GM21737 (cell line): ENCODE measurements at regions not wholly inside any gene's neighbourhood (a gene's known extent, or its start where the extent isn't known, plus 50 kb on each side); places are given as distances from the start of the nearest gene placed in this dataset.

Source experiments
- ATAC-seq: cut with Tn5 transposase; IDR thresholded peaks from one replicate; pipeline ENCODE4 v1.9.1; 2021; ENCODE audit warnings: mild to moderate bottlenecking, moderate library complexity; ENCODE audit not compliant: unreplicated experiment

- no peak for ATAC-seq
Observed at GRCh38 chr10:78623578-78624215, 445.1 kb upstream of the ZMIZ1 start.

- no peak for ATAC-seq
Observed at GRCh38 chr10:78624791-78625190, 444.0 kb upstream of the ZMIZ1 start.

GRCh38 chr10:78626471-78626870 lies 442.3 kb upstream of the ZMIZ1 start:
- ATAC-seq, result no peak

DNA sequence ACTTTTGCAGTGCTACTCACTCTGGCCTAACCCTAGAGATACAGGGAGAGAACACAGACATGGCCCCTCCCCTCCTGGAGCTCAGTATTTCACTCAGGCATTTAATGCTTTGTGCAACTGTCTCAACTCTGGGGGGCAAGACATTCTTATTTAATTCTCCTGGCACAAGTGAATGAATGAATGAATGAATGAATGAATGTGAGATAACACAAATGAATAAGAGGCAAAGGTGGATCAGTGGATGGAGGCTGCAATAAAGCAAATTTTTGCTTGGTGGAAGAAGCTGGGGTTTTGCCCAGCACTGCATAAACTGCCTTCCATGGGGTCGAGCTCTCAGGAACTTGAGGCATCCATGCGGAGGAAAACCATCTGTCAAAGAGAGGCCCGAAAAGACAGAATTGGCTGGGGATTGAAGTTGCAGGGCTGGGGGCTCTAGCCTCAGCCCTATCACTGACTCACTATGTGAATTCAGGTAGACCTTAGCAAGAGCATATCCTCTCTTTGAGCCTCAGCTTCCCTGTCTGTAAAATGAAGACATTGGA lies 441.4 kb upstream of the ZMIZ1 start:
- ATAC-seq, result no peak

- ATAC-seq, result no peak
Observed at GRCh38 chr10:78628976-78629375, 439.8 kb upstream of the ZMIZ1 start.

GRCh38 chr10:78629773-78630172 lies 439.0 kb upstream of the ZMIZ1 start:
- ATAC-seq, result no peak

GRCh38 chr10:78630944-78631838 lies 437.6 kb upstream of the ZMIZ1 start:
- ATAC-seq, result no peak

GRCh38 chr10:78634389-78634815 lies 434.4 kb upstream of the ZMIZ1 start:
- no peak for ATAC-seq

DNA sequence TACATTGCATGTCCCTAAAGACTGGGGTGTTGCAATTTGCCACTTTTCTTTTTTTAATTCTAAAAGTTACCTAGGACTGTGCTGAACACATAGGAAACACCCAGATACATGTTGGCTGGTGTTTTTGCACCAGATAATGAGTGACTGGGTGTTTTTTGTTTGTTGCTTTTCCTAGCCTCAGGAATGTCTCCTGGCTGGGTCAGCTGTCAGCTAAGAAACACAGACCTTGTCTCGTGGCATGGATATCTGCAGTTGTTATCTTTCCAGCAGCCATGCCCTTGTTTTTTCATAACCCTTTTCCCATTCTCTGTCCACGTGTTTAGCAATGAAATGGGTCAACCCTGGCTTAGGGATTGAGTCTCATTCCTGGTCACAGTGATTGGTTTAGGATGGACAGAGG lies 433.9 kb upstream of the ZMIZ1 start:
- no peak for ATAC-seq

GRCh38 chr10:78639629-78640028 lies 429.1 kb upstream of the ZMIZ1 start:
- no peak for ATAC-seq

- no peak for ATAC-seq
Observed at GRCh38 chr10:78640796-78641636, 427.8 kb upstream of the ZMIZ1 start.

GRCh38 chr10:78641693-78642092 lies 427.1 kb upstream of the ZMIZ1 start:
- no peak for ATAC-seq

DNA sequence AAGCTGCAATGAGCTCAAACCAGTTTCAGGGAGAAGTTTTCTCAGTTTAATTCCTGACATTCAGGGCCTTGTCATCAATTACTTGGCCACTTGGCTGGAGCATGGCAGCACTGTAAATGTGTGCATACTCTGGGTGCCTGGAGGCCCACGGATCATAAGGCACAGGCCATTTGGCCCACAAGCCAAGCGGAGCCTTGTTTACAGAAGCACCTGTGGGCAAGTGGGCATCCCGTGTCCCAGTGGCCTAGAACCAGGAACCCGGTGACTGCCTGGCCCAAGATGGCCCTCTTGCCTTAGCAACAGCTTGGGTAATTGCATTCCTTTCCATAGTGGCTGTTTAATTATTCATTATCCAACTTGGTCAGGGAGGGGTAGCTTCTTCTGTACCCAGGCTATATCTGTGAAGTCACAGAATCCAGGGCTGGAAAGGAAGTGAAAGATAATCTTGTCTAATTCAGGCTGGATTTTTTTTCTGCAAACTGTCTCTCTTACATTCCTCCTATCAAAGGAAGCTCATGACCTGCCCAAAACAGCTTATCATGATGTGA lies 426.4 kb upstream of the ZMIZ1 start:
- ATAC-seq, result no peak

- no peak for ATAC-seq
Observed at GRCh38 chr10:78643513-78643912, 425.3 kb upstream of the ZMIZ1 start.

DNA sequence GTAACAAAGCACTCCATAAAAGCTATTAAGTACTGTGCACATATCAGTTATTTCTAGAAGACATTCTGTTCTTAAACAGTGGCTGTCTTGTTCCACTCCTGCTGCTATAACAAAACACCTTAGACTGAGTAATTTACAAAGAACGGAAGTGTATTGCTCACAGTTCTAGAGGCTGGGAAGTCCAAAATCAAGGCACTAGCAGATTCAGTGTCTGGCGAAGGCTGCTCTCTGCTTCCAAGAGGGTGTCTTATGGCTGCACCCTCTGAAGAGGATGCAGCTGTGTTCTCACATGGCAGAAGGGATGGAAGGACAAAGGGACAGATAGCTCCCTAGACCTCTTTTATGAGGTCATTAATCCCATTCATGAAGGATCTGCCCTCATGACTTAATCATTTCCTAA lies 424.2 kb upstream of the ZMIZ1 start:
- no peak for ATAC-seq

DNA sequence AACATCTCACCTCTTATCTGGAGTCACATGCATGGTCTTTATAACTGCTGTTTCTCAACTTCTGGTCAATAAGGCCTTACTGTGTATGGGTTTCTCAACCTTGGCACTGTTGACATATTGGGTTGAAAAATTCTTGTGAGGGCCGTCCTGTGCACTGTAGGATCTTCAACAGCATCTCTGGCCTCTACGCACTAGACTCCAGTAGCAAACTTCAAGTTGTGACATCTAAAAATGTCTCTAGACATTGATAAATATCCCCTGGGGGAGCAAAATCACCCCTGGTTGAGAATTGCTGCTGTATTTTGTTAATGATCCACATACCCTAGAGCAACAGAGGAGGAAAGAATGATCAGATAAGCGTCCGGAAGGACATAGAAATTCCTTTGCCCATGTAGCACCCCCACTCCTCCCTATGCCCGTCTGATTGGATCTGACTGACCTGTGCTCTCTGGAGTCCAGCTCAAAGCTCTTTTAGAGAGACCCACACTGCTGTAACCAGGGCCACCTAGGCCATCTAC lies 423.5 kb upstream of the ZMIZ1 start:
- no peak for ATAC-seq

- ATAC-seq, result no peak
Observed at GRCh38 chr10:78645975-78646374, 422.8 kb upstream of the ZMIZ1 start.

GRCh38 chr10:78648256-78648860 lies 420.4 kb upstream of the ZMIZ1 start:
- no peak for ATAC-seq

DNA sequence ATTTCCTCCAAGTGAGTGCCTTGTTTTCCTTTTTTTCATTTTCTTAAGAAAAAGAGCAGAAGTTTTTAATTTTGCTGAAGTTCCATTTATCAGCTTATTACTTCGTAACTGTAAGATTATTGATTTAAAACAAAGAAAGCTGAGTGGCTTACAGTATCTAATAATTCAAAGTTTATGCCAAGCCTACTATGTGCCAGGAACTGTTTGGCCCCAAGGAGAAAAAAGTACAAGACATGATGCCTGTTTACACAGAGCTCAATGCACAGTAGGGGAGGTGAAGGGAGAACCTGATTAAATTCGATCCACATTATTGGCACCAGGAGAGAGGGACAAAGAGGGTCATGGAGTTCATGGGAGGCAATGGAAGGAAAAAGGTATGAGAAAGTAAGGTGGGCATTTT lies 419.3 kb upstream of the ZMIZ1 start:
- ATAC-seq, result no peak

- ATAC-seq, result no peak
Observed at GRCh38 chr10:78650122-78650521, 418.6 kb upstream of the ZMIZ1 start.
